ENCODE measurements at regions not wholly inside any gene's neighbourhood (a gene's known extent, or its start where the extent isn't known, plus 50 kb on each side); places are given as distances from the start of the nearest gene placed in this dataset.
A peak's percentile ranks its signal among the peaks of the same experiment; 100 is the strongest.

- TF ChIP-seq POLR2A (IDR thresholded peaks at IDR 0.05) (no peak), POLR2AphosphoS5 (IDR thresholded peaks at IDR 0.05) (peak; percentile 94), EP300 (IDR thresholded peaks at IDR 0.05) (no peak)
- TF ChIP-seq, protein P1, sequence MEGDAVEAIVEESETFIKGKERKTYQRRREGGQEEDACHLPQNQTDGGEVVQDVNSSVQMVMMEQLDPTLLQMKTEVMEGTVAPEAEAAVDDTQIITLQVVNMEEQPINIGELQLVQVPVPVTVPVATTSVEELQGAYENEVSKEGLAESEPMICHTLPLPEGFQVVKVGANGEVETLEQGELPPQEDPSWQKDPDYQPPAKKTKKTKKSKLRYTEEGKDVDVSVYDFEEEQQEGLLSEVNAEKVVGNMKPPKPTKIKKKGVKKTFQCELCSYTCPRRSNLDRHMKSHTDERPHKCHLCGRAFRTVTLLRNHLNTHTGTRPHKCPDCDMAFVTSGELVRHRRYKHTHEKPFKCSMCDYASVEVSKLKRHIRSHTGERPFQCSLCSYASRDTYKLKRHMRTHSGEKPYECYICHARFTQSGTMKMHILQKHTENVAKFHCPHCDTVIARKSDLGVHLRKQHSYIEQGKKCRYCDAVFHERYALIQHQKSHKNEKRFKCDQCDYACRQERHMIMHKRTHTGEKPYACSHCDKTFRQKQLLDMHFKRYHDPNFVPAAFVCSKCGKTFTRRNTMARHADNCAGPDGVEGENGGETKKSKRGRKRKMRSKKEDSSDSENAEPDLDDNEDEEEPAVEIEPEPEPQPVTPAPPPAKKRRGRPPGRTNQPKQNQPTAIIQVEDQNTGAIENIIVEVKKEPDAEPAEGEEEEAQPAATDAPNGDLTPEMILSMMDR (IDR thresholded peaks at IDR 0.05) = no peak
Observed at GRCh38 chr11:86174101-86175046, 70.2 kb upstream of the EED start.

All from gastroesophageal sphincter (tissue), 3 donors.